Liver (tissue), 3 donors: ENCODE measurements at regions not wholly inside any gene's neighbourhood (a gene's known extent, or its start where the extent isn't known, plus 50 kb on each side); places are given as distances from the start of the nearest gene placed in this dataset.

Experiments used
- GABPA ChIP-seq, 2 donors: IDR thresholded peaks in 1 of 2; conservative IDR thresholded peaks in 1 of 2; 2 replicates each; pipeline ENCODE4 v1.6.1; 2016; ENCODE audit warnings: antibody characterized with exemption in 2 of 2, mild to moderate bottlenecking in 1 of 2, moderate library complexity in 1 of 2
- JUND ChIP-seq, 2 donors: IDR thresholded peaks; 2 replicates each; pipeline ENCODE4 v1.6.1; 2016; ENCODE audit warnings: antibody characterized with exemption in 2 of 2
- RAD21 ChIP-seq, 2 donors: IDR thresholded peaks; 2 replicates each; pipeline ENCODE4 v1.6.1; 2016; ENCODE audit warnings: antibody characterized with exemption in 2 of 2, mild to moderate bottlenecking in 2 of 2
- TAF1 ChIP-seq: conservative IDR thresholded peaks from 2 replicates; pipeline ENCODE4 v1.6.1; 2016; ENCODE audit warnings: antibody characterized with exemption, mild to moderate bottlenecking
- YY1 ChIP-seq: IDR thresholded peaks from 2 replicates; pipeline ENCODE4 v1.6.1; 2016; ENCODE audit warnings: antibody characterized with exemption, mild to moderate bottlenecking
- TF ChIP-seq, protein P1 (sequence below): fragments of 150-350 bp; IDR thresholded peaks from 2 replicates; pipeline ENCODE4 v1.5.1; 2017; ENCODE audit warnings: improper control_type of control experiment, low read depth, low read length; ENCODE audit not compliant: missing input control
- TF ChIP-seq, protein P2 (sequence below): IDR thresholded peaks from 2 replicates; pipeline ENCODE4 v1.6.1; 2016; ENCODE audit warnings: antibody characterized with exemption, mild to moderate bottlenecking
- TF ChIP-seq, protein P3 (sequence below): IDR thresholded peaks from 2 replicates; pipeline ENCODE4 v1.6.1; 2016; ENCODE audit warnings: antibody characterized with exemption
- TF ChIP-seq, protein P4 (sequence below): IDR thresholded peaks from 2 replicates; pipeline ENCODE4 v1.6.1; 2016; ENCODE audit warnings: antibody characterized with exemption
- TF ChIP-seq, protein P5 (sequence below): IDR thresholded peaks from 2 replicates; pipeline ENCODE4 v1.6.1; 2016; ENCODE audit warnings: antibody characterized with exemption
- donor health status: healthy.
- donor health status: healthy.

DNA sequence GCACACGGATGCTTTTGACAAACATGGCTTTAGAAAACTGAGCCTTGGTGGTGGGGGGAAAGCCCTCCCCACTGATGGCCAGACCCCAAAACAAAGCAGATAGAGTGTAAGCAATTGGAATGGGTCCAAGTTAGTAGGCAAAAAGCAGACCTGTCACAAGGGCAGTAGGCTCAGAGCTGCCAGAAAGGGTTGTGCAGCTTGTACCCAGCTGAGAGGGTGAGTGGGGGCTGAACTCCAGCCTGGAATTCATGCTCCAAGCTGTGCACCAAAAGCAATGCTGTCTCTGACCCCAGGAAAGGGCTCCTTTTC, 101.1 kb upstream of the TEX13D start:
- TF ChIP-seq, protein P1, sequence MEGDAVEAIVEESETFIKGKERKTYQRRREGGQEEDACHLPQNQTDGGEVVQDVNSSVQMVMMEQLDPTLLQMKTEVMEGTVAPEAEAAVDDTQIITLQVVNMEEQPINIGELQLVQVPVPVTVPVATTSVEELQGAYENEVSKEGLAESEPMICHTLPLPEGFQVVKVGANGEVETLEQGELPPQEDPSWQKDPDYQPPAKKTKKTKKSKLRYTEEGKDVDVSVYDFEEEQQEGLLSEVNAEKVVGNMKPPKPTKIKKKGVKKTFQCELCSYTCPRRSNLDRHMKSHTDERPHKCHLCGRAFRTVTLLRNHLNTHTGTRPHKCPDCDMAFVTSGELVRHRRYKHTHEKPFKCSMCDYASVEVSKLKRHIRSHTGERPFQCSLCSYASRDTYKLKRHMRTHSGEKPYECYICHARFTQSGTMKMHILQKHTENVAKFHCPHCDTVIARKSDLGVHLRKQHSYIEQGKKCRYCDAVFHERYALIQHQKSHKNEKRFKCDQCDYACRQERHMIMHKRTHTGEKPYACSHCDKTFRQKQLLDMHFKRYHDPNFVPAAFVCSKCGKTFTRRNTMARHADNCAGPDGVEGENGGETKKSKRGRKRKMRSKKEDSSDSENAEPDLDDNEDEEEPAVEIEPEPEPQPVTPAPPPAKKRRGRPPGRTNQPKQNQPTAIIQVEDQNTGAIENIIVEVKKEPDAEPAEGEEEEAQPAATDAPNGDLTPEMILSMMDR = no peak
- TF ChIP-seq RAD21 (IDR thresholded peaks at IDR 0.05) (no peak), GABPA (IDR thresholded peaks at IDR 0.05 in 1 of 2, conservative IDR thresholded peaks at IDR 0.05 in 1 of 2) (no peak), TAF1 (no peak), YY1 (no peak), JUND (IDR thresholded peaks at IDR 0.05) (no peak)
- TF ChIP-seq, protein P2, sequence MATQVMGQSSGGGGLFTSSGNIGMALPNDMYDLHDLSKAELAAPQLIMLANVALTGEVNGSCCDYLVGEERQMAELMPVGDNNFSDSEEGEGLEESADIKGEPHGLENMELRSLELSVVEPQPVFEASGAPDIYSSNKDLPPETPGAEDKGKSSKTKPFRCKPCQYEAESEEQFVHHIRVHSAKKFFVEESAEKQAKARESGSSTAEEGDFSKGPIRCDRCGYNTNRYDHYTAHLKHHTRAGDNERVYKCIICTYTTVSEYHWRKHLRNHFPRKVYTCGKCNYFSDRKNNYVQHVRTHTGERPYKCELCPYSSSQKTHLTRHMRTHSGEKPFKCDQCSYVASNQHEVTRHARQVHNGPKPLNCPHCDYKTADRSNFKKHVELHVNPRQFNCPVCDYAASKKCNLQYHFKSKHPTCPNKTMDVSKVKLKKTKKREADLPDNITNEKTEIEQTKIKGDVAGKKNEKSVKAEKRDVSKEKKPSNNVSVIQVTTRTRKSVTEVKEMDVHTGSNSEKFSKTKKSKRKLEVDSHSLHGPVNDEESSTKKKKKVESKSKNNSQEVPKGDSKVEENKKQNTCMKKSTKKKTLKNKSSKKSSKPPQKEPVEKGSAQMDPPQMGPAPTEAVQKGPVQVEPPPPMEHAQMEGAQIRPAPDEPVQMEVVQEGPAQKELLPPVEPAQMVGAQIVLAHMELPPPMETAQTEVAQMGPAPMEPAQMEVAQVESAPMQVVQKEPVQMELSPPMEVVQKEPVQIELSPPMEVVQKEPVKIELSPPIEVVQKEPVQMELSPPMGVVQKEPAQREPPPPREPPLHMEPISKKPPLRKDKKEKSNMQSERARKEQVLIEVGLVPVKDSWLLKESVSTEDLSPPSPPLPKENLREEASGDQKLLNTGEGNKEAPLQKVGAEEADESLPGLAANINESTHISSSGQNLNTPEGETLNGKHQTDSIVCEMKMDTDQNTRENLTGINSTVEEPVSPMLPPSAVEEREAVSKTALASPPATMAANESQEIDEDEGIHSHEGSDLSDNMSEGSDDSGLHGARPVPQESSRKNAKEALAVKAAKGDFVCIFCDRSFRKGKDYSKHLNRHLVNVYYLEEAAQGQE = no peak
- TF ChIP-seq, protein P3, sequence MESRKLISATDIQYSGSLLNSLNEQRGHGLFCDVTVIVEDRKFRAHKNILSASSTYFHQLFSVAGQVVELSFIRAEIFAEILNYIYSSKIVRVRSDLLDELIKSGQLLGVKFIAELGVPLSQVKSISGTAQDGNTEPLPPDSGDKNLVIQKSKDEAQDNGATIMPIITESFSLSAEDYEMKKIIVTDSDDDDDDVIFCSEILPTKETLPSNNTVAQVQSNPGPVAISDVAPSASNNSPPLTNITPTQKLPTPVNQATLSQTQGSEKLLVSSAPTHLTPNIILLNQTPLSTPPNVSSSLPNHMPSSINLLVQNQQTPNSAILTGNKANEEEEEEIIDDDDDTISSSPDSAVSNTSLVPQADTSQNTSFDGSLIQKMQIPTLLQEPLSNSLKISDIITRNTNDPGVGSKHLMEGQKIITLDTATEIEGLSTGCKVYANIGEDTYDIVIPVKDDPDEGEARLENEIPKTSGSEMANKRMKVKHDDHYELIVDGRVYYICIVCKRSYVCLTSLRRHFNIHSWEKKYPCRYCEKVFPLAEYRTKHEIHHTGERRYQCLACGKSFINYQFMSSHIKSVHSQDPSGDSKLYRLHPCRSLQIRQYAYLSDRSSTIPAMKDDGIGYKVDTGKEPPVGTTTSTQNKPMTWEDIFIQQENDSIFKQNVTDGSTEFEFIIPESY = no peak
- TF ChIP-seq, protein P4, sequence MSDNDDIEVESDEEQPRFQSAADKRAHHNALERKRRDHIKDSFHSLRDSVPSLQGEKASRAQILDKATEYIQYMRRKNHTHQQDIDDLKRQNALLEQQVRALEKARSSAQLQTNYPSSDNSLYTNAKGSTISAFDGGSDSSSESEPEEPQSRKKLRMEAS = no peak
- TF ChIP-seq, protein P5, sequence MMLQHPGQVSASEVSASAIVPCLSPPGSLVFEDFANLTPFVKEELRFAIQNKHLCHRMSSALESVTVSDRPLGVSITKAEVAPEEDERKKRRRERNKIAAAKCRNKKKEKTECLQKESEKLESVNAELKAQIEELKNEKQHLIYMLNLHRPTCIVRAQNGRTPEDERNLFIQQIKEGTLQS = no peak
